Activated CD4-positive, alpha-beta T cell treated with anti-CD3 and anti-CD28 coated beads for 4 hours (primary cell): ENCODE measurements at regions not wholly inside any gene's neighbourhood (a gene's known extent, or its start where the extent isn't known, plus 50 kb on each side); places are given as distances from the start of the nearest gene placed in this dataset.
"Not testable (repeated sequence)": the region's sequence is repeated elsewhere in the genome, so short reads cannot be mapped to it uniquely, and the experiment has no call there.

Experiments
- DNase-seq, 2 donors: peaks; one replicate each; pipeline ENCODE4 v3.0.0-alpha.2; 2020

- DNase-seq = no peak
Measured at GRCh38 chr7:64469673-64470072, 93.2 kb downstream of the ZNF680 start.

GRCh38 chr7:64465551-64465950 is 97.3 kb downstream of the ZNF680 start:
- no peak for DNase-seq

GRCh38 chr7:64463636-64464375 is 99.1 kb downstream of the ZNF680 start:
- DNase-seq = peak in 1 of 2 donors; percentile 0

GRCh38 chr7:64459858-64460257 is 103.0 kb downstream of the ZNF680 start:
- not testable (repeated sequence) for DNase-seq

- DNase-seq = no peak
Measured at GRCh38 chr7:64433590-64433989, 119.8 kb downstream of the ZNF736 start.

- no peak for DNase-seq
Measured at GRCh38 chr7:64431838-64432237, 118.1 kb downstream of the ZNF736 start.

GRCh38 chr7:64429232-64429631 is 115.5 kb downstream of the ZNF736 start:
- no peak for DNase-seq

GRCh38 chr7:64425436-64425835 is 111.7 kb downstream of the ZNF736 start:
- DNase-seq = not testable (repeated sequence)

GRCh38 chr7:64407148-64407547 is 93.4 kb downstream of the ZNF736 start:
- no peak for DNase-seq
